Prostate gland (tissue), 2 donors: ENCODE measurements at regions not wholly inside any gene's neighbourhood (a gene's known extent, or its start where the extent isn't known, plus 50 kb on each side); places are given as distances from the start of the nearest gene placed in this dataset.

Experiments
- POLR2AphosphoS5 ChIP-seq: sonication (generic); formaldehyde crosslinking; IDR thresholded peaks from one replicate; pipeline ENCODE4 v1.6.1; 2017; ENCODE audit warnings: antibody characterized with exemption
- TF ChIP-seq, protein P1 (sequence below), 4 experiments: fragments of 200-600 bp in 2 of 4; fragments of 450-650 bp in 2 of 4; sonication (generic) in 2 of 4; IDR thresholded peaks; 1 replicate in 3 of 4; 2 replicates in 1 of 4; pipeline ENCODE4 v1.5.1; 2016 to 2019; ENCODE audit warnings: antibody characterized with exemption in 4 of 4, mild to moderate bottlenecking in 2 of 4, moderate library complexity in 2 of 4

DNA sequence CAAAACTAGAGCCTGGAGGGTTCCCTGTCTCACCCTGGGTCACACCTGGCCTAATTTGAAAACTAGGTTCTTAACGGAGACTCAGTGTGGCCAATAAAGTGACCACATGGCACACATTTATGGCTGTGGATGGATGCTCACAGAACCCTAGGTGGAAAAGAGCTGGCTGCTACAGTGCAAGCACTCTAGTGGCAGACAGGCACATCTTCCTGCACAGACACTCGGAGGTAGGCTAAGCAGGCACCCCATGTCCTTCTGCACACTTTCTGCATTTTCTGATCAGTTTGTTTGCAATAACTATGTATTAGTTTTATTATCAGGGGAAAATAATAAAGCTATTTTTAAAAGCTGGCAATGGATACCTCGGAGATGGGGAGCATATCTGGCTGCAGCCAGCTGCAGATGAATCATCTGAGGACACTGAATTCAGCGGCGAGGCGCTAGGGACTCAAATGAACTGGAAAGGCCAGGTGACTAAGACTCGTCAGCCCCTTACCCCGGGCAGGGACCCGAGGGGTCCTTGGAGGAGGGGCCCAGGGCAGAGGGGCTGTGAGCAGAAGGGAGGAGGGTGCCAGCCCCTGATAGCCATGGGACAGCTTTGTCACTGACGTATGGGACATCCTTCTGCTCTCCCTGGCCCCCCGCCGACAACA is 96.2 kb downstream of the OLFM1 start:
- TF ChIP-seq, protein P1, sequence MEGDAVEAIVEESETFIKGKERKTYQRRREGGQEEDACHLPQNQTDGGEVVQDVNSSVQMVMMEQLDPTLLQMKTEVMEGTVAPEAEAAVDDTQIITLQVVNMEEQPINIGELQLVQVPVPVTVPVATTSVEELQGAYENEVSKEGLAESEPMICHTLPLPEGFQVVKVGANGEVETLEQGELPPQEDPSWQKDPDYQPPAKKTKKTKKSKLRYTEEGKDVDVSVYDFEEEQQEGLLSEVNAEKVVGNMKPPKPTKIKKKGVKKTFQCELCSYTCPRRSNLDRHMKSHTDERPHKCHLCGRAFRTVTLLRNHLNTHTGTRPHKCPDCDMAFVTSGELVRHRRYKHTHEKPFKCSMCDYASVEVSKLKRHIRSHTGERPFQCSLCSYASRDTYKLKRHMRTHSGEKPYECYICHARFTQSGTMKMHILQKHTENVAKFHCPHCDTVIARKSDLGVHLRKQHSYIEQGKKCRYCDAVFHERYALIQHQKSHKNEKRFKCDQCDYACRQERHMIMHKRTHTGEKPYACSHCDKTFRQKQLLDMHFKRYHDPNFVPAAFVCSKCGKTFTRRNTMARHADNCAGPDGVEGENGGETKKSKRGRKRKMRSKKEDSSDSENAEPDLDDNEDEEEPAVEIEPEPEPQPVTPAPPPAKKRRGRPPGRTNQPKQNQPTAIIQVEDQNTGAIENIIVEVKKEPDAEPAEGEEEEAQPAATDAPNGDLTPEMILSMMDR (IDR thresholded peaks at IDR 0.05): no peak
- TF ChIP-seq POLR2AphosphoS5: no peak
